Neural cell (in vitro differentiated cells): ENCODE measurements at regions not wholly inside any gene's neighbourhood (a gene's known extent, or its start where the extent isn't known, plus 50 kb on each side); places are given as distances from the start of the nearest gene placed in this dataset.

Experiments
- H2AFZ ChIP-seq: fragments of 200-600, 300-800 bp; sonication (generic), shearing (Covaris generic); 2 replicates; pipeline ENCODE4 v1.6.0; 2014; ENCODE audit warnings: low read depth, mild to moderate bottlenecking, antibody characterized with exemption, low read length, moderate library complexity
- H3F3A ChIP-seq: fragments of 200-600 bp; shearing (Covaris generic); 2 replicates; pipeline ENCODE4 v1.6.1; 2016; ENCODE audit warnings: mild to moderate bottlenecking, moderate library complexity, mixed read lengths, antibody characterized with exemption, low read length; ENCODE audit not compliant: insufficient read depth, poor library complexity, severe bottlenecking
- H3K27ac ChIP-seq: fragments of 200-600, 300-800 bp; sonication (generic), shearing (Covaris generic); 2 replicates; pipeline ENCODE4 v1.5.1; 2014; ENCODE audit warnings: mild to moderate bottlenecking, low read length, moderate library complexity
- H3K27me3 ChIP-seq: fragments of 300-800, 200-600 bp; sonication (generic), shearing (Covaris generic); 2 replicates; pipeline ENCODE4 v1.6.0; 2014; ENCODE audit warnings: mild to moderate bottlenecking, low read depth, low read length, moderate library complexity; ENCODE audit not compliant: insufficient read depth
- H3K36me3 ChIP-seq: fragments of 300-800, 200-600 bp; sonication (generic), shearing (Covaris generic); 2 replicates; pipeline ENCODE4 v1.5.1; 2014; ENCODE audit warnings: mild to moderate bottlenecking, antibody characterized with exemption, low read length, moderate library complexity; ENCODE audit not compliant: insufficient read depth
- H3K4me2 ChIP-seq: fragments of 300-800, 200-600 bp; sonication (generic), shearing (Covaris generic); 2 replicates; pipeline ENCODE4 v1.6.0; 2014; ENCODE audit warnings: mild to moderate bottlenecking, low read length
- H3K4me3 ChIP-seq: fragments of 300-800, 200-600 bp; sonication (generic), shearing (Covaris generic); 2 replicates; pipeline ENCODE4 v1.5.1; 2014; ENCODE audit warnings: mild to moderate bottlenecking, low read length, moderate library complexity
- H3K79me2 ChIP-seq: fragments of 200-600 bp; shearing (Covaris generic); replicated peaks from 2 replicates; pipeline ENCODE4 v1.6.0; 2014; ENCODE audit warnings: mild to moderate bottlenecking, low read length, moderate library complexity; ENCODE audit not compliant: insufficient read depth
- H3K9ac ChIP-seq: fragments of 300-800, 200-600 bp; sonication (generic), shearing (Covaris generic); 2 replicates; pipeline ENCODE4 v1.6.1; 2016; ENCODE audit warnings: mild to moderate bottlenecking, low read length, mixed read lengths
- H3K9me2 ChIP-seq: fragments of 200-600 bp; shearing (Covaris generic); 2 replicates; pipeline ENCODE4 v1.6.1; 2016; ENCODE audit warnings: mild to moderate bottlenecking, low read length, mixed read lengths; ENCODE audit not compliant: insufficient read depth
- H3K9me3 ChIP-seq: fragments of 200-600, 300-800 bp; sonication (generic), shearing (Covaris generic); 2 replicates; pipeline ENCODE4 v1.6.1; 2016; ENCODE audit warnings: mild to moderate bottlenecking, mixed run types, low read length, moderate library complexity, mixed read lengths
- H4K20me1 ChIP-seq: fragments of 200-600 bp; shearing (Covaris generic); 2 replicates; pipeline ENCODE4 v1.6.1; 2016; ENCODE audit warnings: mild to moderate bottlenecking, mixed run types; ENCODE audit not compliant: insufficient read depth
- CTCF ChIP-seq: fragments of 450-650 bp; IDR thresholded peaks from 2 replicates; pipeline ENCODE4 v1.5.1; 2014; ENCODE audit warnings: antibody characterized with exemption, mild to moderate bottlenecking, moderate library complexity; ENCODE audit not compliant: poor library complexity, severe bottlenecking
- EZH2 ChIP-seq: fragments of 200-600, 300-800 bp; shearing (Covaris generic), sonication (generic); IDR thresholded peaks from 2 replicates; pipeline ENCODE4 v1.6.1; 2014; ENCODE audit warnings: antibody characterized with exemption, low read length, borderline replicate concordance, mild to moderate bottlenecking; ENCODE audit not compliant: insufficient read depth, poor library complexity, severe bottlenecking
- RAD21 ChIP-seq: fragments of 450-650 bp; conservative IDR thresholded peaks from 2 replicates; pipeline ENCODE4 v1.6.1; 2014; ENCODE audit warnings: antibody characterized with exemption, mild to moderate bottlenecking, moderate library complexity
- REST ChIP-seq: IDR thresholded peaks from 2 replicates; pipeline ENCODE4 v1.6.1; 2012; ENCODE audit warnings: borderline replicate concordance
- SMC3 ChIP-seq: fragments of 450-650 bp; conservative IDR thresholded peaks from 2 replicates; pipeline ENCODE4 v1.6.1; 2014; ENCODE audit warnings: antibody characterized with exemption, mild to moderate bottlenecking, moderate library complexity; ENCODE audit not compliant: poor library complexity
- TAF1 ChIP-seq: IDR thresholded peaks from 2 replicates; pipeline ENCODE4 v1.6.1; 2012; ENCODE audit warnings: low read depth

GRCh38 chr5:13251623-13252376 is 692.7 kb downstream of the DNAH5 start:
- Histone ChIP-seq H3K9me2 (no peaks in the 10 kb centered on the region), H3K4me2 (no peak overlapping the region), H3K9ac (no peak overlapping the region), H4K20me1 (no peaks in the 10 kb centered on the region), H3K27ac (no peak overlapping the region), H3K36me3 (no peaks in the 10 kb centered on the region), H2AFZ (no peak overlapping the region), H3F3A (no peaks in the 10 kb centered on the region), H3K27me3 (no peaks in the 10 kb centered on the region), H3K9me3 (no peaks in the 10 kb centered on the region), H3K79me2 (no peaks in the 10 kb centered on the region), H3K4me3 (no peak overlapping the region)
- TF ChIP-seq SMC3 (no peak), RAD21 (peak; percentile 50), CTCF (peak; percentile 40), REST (no peak), EZH2 (no peak), TAF1 (no peak)

- no peaks in the 10 kb centered on the region for H3K9me3 ChIP-seq
- TF ChIP-seq CTCF (peak; percentile 42), SMC3 (no peak), REST (no peak)
Measured at GRCh38 chr5:13250464-13251291, 693.8 kb downstream of the DNAH5 start.

More at GRCh38 chr5:13250464-13251291, 693.8 kb downstream of the DNAH5 start:
- Histone ChIP-seq H2AFZ (no peak overlapping the region), H3K4me2 (no peak overlapping the region), H3K9me2 (no peaks in the 10 kb centered on the region), H3K27ac (no peak overlapping the region), H3F3A (no peaks in the 10 kb centered on the region), H4K20me1 (no peaks in the 10 kb centered on the region), H3K36me3 (no peaks in the 10 kb centered on the region), H3K9ac (no peak overlapping the region), H3K4me3 (no peak overlapping the region), H3K79me2 (no peaks in the 10 kb centered on the region), H3K27me3 (no peaks in the 10 kb centered on the region)
